ENCODE measurements at regions not wholly inside any gene's neighbourhood (a gene's known extent, or its start where the extent isn't known, plus 50 kb on each side); places are given as distances from the start of the nearest gene placed in this dataset.
"Not testable (repeated sequence)": the region's sequence is repeated elsewhere in the genome, so short reads cannot be mapped to it uniquely, and the experiment has no call there.

- no peak for DNase-seq
These were observed 238.4 kb upstream of the TBX18 start for GRCh38 chr6:85002847-85003246.

DNA sequence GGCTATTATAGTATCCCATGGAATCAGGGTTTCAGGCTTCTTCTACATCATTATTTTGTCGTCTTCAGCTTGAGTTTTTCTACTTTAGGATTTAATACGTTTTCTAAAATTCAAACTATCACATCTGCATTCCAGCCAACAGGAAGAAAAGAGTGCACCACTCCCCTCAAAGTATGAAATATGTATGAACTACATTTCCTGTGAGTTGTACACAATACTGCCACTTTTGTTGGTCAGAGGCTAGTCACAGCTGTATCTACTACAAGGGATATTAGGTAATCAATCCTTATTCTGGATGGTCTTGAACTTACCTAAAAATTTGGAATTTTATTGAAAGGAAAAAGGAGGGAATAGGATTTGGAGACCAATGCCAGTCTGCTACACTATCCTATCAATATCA lies 235.6 kb upstream of the TBX18 start:
- no peak for DNase-seq

DNA sequence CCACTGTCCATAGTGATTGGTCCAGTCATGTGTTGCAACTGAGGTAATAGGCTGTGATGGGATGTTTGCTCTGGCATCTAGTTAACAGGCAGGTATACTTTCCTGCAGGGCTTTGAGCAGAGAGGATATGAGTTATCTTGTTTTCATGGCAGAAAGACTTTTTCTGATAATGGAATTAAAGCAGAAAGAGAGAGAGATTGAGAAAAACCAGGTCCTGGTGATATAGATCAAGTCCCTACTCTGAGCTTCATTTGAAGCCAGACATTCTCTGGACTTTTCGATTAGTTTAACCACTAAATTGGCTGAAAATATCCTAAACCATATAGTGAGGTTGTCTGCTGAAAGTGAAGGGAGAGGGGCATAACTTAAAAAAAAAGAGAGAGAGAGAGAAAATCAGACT lies 233.8 kb upstream of the TBX18 start:
- no peak for DNase-seq

- not testable (repeated sequence) for DNase-seq
These were observed 224.4 kb upstream of the TBX18 start for GRCh38 chr6:84988766-84989165.

- not testable (repeated sequence) for DNase-seq
These were observed 221.1 kb upstream of the TBX18 start for GRCh38 chr6:84985490-84985889.

- DNase-seq, result no peak
These were observed 215.1 kb upstream of the TBX18 start for GRCh38 chr6:84979541-84979940.

- DNase-seq, result no peak
These were observed 212.9 kb upstream of the TBX18 start for GRCh38 chr6:84977363-84977705.

DNA sequence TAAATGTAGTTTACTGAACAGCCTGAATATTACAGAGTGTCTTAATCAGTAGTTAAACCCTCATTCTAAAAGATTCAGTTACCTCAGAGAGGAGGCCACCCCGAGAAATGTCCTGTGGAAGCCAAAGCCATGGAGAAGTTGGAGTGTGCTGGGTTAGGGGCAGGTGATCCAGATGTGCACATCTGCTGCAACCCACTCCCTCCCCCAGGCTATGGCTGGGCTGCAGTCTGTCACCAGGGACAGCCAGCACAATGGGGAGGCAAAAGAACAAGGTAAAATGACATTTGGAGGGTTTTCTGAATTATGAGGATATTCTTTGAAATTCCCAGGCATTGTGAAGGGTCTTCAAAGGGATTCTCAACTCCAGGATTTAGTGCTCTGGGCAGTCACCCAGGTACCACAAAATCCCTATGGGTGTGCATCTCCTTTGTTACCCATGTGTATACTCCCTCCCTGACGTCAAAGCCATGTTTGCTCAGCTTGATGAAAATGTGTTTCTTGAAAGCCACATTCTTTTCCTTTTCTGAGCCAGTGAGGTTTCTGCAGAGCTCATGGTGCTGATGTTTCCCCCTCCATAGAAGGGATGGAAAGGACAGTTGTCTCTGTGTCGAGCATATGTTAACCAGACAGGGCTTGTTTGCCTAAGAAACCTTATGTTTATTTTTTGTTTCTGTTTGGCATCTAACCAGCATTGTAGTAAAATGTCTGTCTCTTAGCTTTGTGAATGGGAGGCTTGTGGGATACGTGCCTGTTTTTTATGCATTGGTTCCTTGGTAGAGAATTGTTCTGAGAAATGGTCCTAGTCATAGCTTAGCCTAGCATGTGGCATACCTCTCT lies 212.3 kb upstream of the TBX18 start:
- no peak for DNase-seq

DNA sequence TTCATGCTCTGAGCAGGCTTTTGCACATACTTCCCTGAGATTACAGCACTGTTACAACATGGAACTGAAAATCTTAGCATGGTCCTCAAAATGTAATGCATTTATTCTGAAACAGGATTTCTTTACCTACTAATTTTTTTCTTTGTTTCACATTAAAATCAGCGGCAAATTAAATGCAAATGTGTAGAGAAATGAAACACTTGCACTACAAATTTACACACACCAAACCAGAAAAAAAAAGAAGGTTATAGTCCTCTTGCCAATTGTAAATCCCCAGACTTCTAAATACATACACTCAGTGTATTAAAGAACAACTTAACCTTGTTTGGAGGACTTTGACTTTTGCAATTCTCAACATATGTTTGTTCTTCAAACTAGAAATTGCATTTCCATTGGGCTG lies 210.9 kb upstream of the TBX18 start:
- DNase-seq, result no peak

DNA sequence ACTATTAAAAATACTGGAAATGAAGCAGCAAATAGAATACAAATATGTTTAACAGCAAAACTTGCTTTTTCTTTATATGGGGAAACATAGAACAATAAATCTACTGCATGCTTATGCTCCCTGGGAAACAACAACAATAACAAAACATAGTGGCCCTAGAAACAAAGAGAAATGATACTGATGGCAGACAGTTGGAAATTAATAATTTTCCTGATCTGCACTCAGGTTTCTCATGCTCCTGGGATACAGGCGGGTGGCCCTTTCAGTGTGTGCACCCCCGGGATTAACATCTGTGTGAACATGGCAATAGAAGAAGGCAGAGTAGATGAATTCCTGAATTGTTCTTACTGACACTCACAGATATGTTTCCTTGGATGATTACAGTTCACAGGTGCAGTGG lies 209.2 kb upstream of the TBX18 start:
- no peak for DNase-seq

DNA sequence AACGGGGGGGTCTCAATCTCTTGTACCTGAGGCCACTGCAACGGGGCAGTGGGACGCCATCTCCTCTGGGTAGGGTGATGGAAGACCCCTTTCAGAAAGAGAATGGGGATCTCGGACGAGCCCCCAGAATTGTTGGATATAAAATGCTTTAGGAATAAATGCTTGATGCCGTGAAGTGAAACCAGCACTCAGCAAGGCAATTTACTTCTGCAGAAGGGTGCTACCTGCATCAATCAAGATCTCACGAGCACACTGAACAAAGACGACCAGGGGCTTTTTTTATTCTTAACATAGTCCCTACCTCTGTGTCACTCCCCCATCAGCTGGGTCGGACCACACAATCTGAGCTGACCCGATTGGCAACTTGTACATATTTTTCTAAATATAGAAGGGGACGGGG lies 203.6 kb upstream of the TBX18 start:
- no peak for DNase-seq

DNA sequence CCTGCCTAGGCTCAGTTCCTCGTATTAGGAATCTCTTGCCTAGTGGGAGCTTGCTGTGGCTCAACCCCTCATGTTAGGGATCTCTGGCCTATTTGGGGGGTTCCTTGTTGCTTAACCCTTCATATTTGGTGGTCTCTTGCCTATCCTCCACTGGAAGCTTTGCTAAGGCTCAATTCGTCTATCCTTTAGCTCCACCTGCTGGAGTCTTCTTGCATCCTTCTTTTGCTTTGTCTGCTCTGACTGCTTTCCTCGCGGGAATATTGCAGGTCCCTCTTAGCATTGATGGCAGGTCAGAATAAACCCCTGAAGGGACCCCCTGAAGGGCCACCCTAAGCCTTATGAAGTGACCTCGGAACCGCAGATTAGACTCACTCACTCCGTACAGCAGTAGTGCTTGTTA lies 203.0 kb upstream of the TBX18 start:
- DNase-seq, result no peak

DNA sequence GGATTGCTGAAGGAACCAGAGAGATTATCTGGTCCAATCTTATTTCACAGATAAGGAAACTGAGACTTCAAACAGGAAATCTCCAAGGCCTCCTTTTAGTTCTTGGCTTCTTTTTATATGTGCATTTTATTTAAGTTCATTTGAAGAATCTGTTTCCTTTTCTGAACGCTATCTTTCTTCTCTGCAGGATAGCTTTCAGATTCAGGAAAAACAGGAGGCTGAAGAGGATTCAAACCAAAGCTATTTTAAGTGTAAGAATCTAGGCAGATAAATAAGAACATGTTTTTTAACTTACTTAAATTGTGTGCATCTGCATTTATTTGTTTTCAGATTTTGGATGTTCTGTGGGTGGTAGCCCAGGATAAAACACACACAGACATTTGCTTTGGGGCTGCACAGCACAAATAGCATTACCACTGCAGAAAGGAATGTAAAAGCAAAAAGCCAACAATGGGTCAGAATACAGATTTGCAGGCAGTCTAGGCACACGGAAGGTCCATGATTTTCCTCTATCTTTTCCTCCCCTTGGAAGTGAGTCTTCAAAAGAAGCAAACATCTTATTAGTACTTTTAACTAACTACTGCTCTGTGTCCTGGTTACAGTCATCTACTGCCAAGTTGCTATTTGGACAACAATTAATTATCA lies 188.8 kb upstream of the TBX18 start:
- no peak for DNase-seq

DNA sequence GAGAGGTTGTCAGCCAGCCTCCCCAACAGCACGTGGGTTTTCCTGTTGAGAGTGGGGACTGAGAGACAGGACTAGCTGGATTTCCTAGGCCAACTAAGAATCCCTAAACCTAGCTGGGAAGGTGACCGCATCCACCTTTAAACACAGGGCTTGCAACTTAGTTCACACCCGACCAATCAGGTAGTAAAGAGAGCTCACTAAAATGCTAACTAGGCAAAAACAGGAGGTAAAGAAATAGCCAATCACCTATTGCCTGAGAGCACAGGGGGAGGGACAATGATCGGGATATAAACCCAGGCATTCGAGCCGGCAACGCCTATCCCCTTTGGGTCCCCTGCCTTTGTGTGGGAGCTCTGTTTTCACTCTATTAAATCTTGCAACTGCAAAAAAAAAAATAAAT lies 180.5 kb upstream of the TBX18 start:
- not testable (repeated sequence) for DNase-seq

DNA sequence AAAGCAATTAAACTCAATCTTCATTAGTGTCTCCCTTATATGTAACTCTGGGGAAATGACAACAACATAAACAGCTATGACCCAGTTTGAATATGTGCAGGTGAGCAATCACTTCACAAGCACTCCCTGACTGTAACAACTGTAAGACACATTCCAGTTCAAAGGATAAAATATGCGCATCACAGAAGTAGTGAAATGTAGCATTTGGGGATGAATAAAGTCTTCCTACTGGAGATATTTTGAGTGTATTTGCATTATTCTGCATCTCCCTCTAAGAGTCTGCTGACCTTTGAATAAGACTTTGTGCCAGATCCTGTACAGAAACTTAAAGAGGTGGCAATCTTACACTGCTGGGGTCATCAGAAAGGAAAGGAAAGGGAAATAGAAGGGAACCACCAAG lies 179.5 kb upstream of the TBX18 start:
- no peak for DNase-seq

DNA sequence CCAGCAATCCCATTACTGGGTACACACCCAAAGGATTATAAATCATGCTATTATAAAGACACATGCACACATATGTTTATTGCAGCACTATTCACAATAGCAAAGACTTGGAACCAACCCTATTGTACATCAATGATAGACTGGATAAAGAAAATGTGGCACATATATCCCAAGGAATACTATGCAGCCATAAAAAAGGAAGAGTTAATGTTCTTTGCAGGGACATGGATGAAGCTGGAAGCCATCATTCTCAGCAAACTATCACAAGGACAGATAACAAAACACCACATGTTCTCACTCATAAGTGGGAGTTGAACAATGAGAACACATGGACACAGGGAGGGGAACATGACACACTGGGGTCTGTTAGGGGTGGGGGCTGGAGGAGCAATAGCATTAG lies 177.2 kb upstream of the TBX18 start:
- not testable (repeated sequence) for DNase-seq

GRCh38 chr6:84929212-84929611 lies 164.8 kb upstream of the TBX18 start:
- no peak for DNase-seq

- no peak for DNase-seq
These were observed 163.2 kb upstream of the TBX18 start for GRCh38 chr6:84927551-84927950.

DNA sequence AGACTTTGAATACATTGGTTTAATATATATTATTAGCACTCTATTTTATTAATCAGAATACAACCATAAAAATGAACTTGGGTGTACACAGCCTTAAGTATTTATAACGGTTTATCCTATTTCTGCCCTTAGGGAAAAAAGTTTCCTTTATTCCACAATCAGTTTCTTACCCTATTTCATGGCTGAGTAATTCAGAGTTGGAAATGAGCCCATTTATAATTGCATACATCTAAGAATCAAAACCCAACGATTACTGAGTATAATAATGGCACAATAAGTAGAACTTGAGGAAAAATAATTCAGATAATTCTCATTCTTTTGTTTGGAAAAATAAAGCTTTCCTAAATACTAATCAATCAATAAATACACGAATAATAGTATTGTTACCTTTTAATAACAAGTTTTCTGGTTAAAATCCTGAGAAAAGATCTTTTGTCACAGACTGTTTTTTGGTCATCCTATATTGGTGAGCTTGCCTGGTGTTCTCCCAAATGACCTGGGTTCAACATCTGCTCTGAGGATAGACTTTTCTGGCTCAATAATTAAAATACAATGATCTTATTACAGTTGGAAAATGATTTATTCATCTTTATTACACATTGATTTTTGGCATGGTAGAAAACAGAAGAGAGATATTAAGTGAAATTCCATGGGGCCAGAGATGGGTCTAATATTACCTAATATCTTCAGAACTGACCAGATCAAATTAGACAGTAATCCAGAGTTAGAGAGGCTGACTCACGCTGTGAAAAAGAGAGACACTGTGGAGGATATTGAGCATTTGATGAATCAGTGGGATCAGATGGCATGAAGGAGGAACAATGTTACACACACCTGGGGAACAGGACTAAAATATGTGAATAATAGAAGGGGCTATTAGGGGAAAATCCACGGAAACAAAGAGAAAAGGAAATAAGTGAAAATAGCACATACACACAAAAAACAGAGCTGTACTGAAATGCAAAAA lies 162.1 kb upstream of the TBX18 start:
- DNase-seq, result no peak

DNA sequence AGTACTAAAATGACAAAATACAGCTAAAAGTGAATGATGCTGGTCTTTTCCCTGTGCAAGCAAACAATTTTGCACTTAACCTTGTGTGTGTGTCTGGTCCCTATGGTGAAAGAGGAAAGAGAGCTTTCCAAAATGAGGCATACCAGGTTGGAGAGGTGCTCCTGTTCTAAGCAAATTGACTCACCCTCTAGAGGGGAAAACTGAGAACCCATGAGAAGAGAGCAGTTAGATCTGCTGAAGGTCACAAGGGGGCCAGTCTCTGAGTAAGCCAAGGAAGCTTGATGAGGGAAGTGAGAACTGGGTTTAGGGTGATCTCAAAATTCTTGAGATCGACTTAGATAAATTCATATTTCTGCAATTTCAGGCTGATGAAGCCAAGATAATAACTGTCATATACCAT lies 157.5 kb upstream of the TBX18 start:
- no peak for DNase-seq

- no peak for DNase-seq
These were observed 155.6 kb upstream of the TBX18 start for GRCh38 chr6:84920021-84920420.

DNA sequence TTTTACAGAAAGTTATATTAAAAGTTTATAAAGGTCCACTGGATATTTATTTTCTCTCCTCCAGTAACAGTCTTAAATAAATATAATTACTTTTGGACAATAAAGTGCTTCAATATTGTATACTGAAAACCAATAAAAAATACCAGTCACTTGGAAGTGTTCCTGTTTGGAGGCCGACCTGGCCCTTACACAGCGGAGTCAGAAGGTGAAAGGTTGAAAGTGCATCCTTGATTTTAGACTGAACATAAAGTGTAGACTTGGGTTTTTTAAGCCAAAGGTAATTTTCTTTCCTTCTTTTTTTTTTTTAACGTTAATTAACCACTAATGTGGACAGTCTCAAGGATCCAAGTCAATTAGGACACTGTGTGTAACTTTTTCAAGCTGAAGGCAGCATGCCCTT lies 152.3 kb upstream of the TBX18 start:
- no peak for DNase-seq

DNA sequence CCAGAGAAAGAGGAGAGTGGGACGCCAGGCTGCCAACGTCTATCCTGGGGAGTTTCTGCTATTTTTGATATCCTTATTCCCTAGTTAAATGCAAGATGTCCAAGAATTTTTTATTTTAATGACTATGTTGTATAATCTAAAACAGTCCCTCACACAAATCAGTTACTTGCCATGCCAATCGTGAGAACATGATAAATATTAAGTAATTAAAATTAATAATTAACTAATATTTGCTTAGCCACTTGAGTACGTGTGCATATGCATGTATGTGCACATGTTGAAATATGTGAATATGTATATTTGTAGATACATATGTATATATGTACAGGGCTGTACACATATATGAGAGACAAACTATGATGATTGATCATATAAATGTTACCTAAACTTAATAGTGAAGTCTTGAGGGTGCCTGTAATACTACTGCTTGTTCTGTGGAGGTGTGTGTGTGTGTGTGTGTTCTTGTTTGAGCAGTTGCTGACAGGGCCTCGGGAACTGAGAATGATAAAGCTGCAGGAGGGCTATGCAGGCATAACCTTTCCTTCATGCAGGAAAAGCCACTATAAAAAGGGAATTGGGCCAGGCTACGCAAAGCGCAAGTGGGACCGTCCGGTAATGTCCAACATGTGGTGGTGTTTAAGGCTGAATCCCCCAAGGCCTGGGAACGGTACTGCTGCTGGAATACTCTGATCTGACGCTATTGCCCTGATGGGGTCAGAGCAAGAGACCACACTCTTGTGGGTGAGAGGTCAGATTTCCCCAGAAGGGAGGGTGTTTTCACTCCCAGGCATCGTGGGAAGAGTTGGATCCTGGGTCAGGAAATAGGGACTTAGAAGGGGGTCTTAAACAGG lies 148.3 kb upstream of the TBX18 start:
- DNase-seq, result no peak

Data from bone marrow (tissue), 2 donors.